Liver (tissue), 8 donors: ENCODE measurements at regions not wholly inside any gene's neighbourhood (a gene's known extent, or its start where the extent isn't known, plus 50 kb on each side); places are given as distances from the start of the nearest gene placed in this dataset.

Experiments used
- DNase-seq: peaks from one replicate; pipeline ENCODE4 v3.0.0-alpha.2; 2017; ENCODE audit warnings: low spot score
- H3K27ac ChIP-seq, 2 donors: one replicate each; pipeline ENCODE4 v1.7.0; 2013; ENCODE audit warnings: inconsistent platforms in 2 of 2, low read length in 2 of 2, control low read depth in 1 of 2, low read depth in 1 of 2, mild to moderate bottlenecking in 1 of 2
- H3K27me3 ChIP-seq, 4 donors: one replicate each; pipeline versions ENCODE4 v1.6.1 to v1.7.0; 2013; ENCODE audit warnings: low read length in 3 of 4, inconsistent platforms in 1 of 4, mild to moderate bottlenecking in 1 of 4, moderate library complexity in 1 of 4; ENCODE audit not compliant: control insufficient read depth in 4 of 4, insufficient read depth in 4 of 4
- H3K36me3 ChIP-seq, 4 donors: one replicate each; pipeline versions ENCODE4 v1.6.1 to v1.7.0; 2013; ENCODE audit warnings: low read length in 3 of 4, mild to moderate bottlenecking in 3 of 4, low read depth in 1 of 4, moderate library complexity in 1 of 4; ENCODE audit not compliant: control insufficient read depth in 4 of 4, insufficient read depth in 3 of 4
- H3K4me1 ChIP-seq, 4 donors: one replicate each; pipeline versions ENCODE4 v1.6.1 to v1.7.0; 2013; ENCODE audit warnings: low read length in 3 of 4, mild to moderate bottlenecking in 3 of 4, moderate library complexity in 1 of 4; ENCODE audit not compliant: control insufficient read depth in 4 of 4, insufficient read depth in 4 of 4
- H3K4me3 ChIP-seq, 3 donors: one replicate each; pipeline versions ENCODE4 v1.6.1 to v1.7.0; 2013; ENCODE audit warnings: low read length in 3 of 3, control low read depth in 1 of 3, low read depth in 1 of 3, mild to moderate bottlenecking in 1 of 3
- H3K9ac ChIP-seq, 2 donors: one replicate each; pipeline ENCODE4 v1.7.0; 2013; ENCODE audit warnings: low read length in 2 of 2, mild to moderate bottlenecking in 2 of 2, moderate library complexity in 2 of 2, control low read depth in 1 of 2, low read depth in 1 of 2
- H3K9me3 ChIP-seq, 4 donors: one replicate each; pipeline versions ENCODE4 v1.6.1 to v1.7.0; 2013; ENCODE audit warnings: low read length in 3 of 4; ENCODE audit not compliant: control insufficient read depth in 4 of 4
- ATF3 ChIP-seq: IDR thresholded peaks from 2 replicates; pipeline ENCODE4 v1.6.1; 2016; ENCODE audit warnings: antibody characterized with exemption
- CTCF ChIP-seq: fragments of 150-350 bp; IDR thresholded peaks from 2 replicates; pipeline ENCODE4 v1.5.1; 2017; ENCODE audit warnings: improper control_type of control experiment, low read depth, low read length; ENCODE audit not compliant: missing input control
- EGR1 ChIP-seq, 2 donors: IDR thresholded peaks; 2 replicates each; pipeline ENCODE4 v1.6.1; 2016 to 2018; ENCODE audit warnings: antibody characterized with exemption in 2 of 2, low read depth in 2 of 2
- FOXA1 ChIP-seq: IDR thresholded peaks from 2 replicates; pipeline ENCODE4 v1.6.1; 2016; ENCODE audit warnings: antibody characterized with exemption
- FOXA2 ChIP-seq: IDR thresholded peaks from 2 replicates; pipeline ENCODE4 v1.6.1; 2016; ENCODE audit warnings: antibody characterized with exemption
- GABPA ChIP-seq, 2 donors: IDR thresholded peaks in 1 of 2; conservative IDR thresholded peaks in 1 of 2; 2 replicates each; pipeline ENCODE4 v1.6.1; 2016; ENCODE audit warnings: antibody characterized with exemption in 2 of 2, mild to moderate bottlenecking in 1 of 2, moderate library complexity in 1 of 2
- HNF4A ChIP-seq, 2 donors: conservative IDR thresholded peaks; 2 replicates each; pipeline ENCODE4 v1.6.1; 2016; ENCODE audit warnings: antibody characterized with exemption in 2 of 2, mild to moderate bottlenecking in 2 of 2
- JUND ChIP-seq, 2 donors: IDR thresholded peaks; 2 replicates each; pipeline ENCODE4 v1.6.1; 2016; ENCODE audit warnings: antibody characterized with exemption in 2 of 2
- MAX ChIP-seq: IDR thresholded peaks from 2 replicates; pipeline ENCODE4 v1.6.1; 2016; ENCODE audit warnings: antibody characterized with exemption
- NR2F2 ChIP-seq: IDR thresholded peaks from 2 replicates; pipeline ENCODE4 v1.6.1; 2016; ENCODE audit warnings: antibody characterized with exemption
- RAD21 ChIP-seq, 2 donors: IDR thresholded peaks; 2 replicates each; pipeline ENCODE4 v1.6.1; 2016; ENCODE audit warnings: antibody characterized with exemption in 2 of 2, mild to moderate bottlenecking in 2 of 2
- REST ChIP-seq: IDR thresholded peaks from 2 replicates; pipeline ENCODE4 v1.6.1; 2016; ENCODE audit warnings: antibody characterized with exemption, mild to moderate bottlenecking
- RXRA ChIP-seq, 2 donors: IDR thresholded peaks; 2 replicates each; pipeline ENCODE4 v1.6.1; 2017 to 2018; ENCODE audit warnings: antibody characterized with exemption in 2 of 2, mild to moderate bottlenecking in 1 of 2
- SP1 ChIP-seq: IDR thresholded peaks from 2 replicates; pipeline ENCODE4 v1.6.1; 2018; ENCODE audit warnings: antibody characterized with exemption, mild to moderate bottlenecking
- WGBS: extraction: QIAGEN DNeasy Blood & Tissue Kit; methylation state at CpG from one replicate; pipeline ENCODE4 v1.1.7; 2013; 5-methylcytosine and 5-hydroxymethylcytosine counted together
- donor health status: healthy.
- donor health status: healthy.
- donor health status: healthy.
- donor health status: healthy.
- donor health status: healthy.

GRCh38 chr5:4113426-4113825, 517.8 kb downstream of the IRX1 start:
- no peak overlapping the region for H3K4me3 ChIP-seq
- no peaks in the 10 kb centered on the region for H3K4me1 ChIP-seq
- TF ChIP-seq SP1 (no peak), EGR1 (IDR thresholded peaks at IDR 0.05; ENCODE audit: low read depth in 2 of 2) (no peak), REST (no peak), NR2F2 (no peak), JUND (IDR thresholded peaks at IDR 0.05) (no peak), ATF3 (no peak), FOXA2 (no peak), FOXA1 (no peak), GABPA (IDR thresholded peaks at IDR 0.05 in 1 of 2, conservative IDR thresholded peaks at IDR 0.05 in 1 of 2) (no peak), RAD21 (IDR thresholded peaks at IDR 0.05) (no peak), HNF4A (conservative IDR thresholded peaks at IDR 0.05) (no peak)
- no peak overlapping the region for H3K9ac ChIP-seq
- no peak for DNase-seq
- H3K36me3 ChIP-seq, result no peaks in the 10 kb centered on the region
- H3K27me3 ChIP-seq, result peaks cover 0 to 2% (median 0%) of the 10 kb centered on the region in 4 donors
- no peak overlapping the region for H3K27ac ChIP-seq
- WGBS, result 55% methylated on average over 8 of the region's 8 CpGs
- no peaks in the 10 kb centered on the region for H3K9me3 ChIP-seq

GRCh38 chr5:4113905-4114304, 518.3 kb downstream of the IRX1 start:
- 88% methylated on average over 9 of the region's 9 CpGs for WGBS
- Histone ChIP-seq H3K9ac (no peak overlapping the region), H3K9me3 (no peaks in the 10 kb centered on the region), H3K36me3 (no peaks in the 10 kb centered on the region), H3K27me3 (peaks cover 0 to 2% (median 0%) of the 10 kb centered on the region in 4 donors), H3K27ac (no peak overlapping the region), H3K4me1 (no peaks in the 10 kb centered on the region), H3K4me3 (no peak overlapping the region)
- TF ChIP-seq RXRA (IDR thresholded peaks at IDR 0.05) (no peak), MAX (no peak), RAD21 (IDR thresholded peaks at IDR 0.05) (no peak), SP1 (no peak), CTCF (no peak), GABPA (IDR thresholded peaks at IDR 0.05 in 1 of 2, conservative IDR thresholded peaks at IDR 0.05 in 1 of 2) (no peak), HNF4A (conservative IDR thresholded peaks at IDR 0.05) (no peak), JUND (IDR thresholded peaks at IDR 0.05) (no peak)
- no peak for DNase-seq
